ENCODE measurements at regions not wholly inside any gene's neighbourhood (a gene's known extent, or its start where the extent isn't known, plus 50 kb on each side); places are given as distances from the start of the nearest gene placed in this dataset.

GRCh38 chr4:120327276-120327675 is 260.6 kb upstream of the MAD2L1 start:
- TF ChIP-seq CTCF (optimal IDR thresholded peaks at IDR 0.05 in 1 of 3, IDR thresholded peaks at IDR 0.05 in 1 of 3, conservative IDR thresholded peaks at IDR 0.05 in 1 of 3; ENCODE audit: extremely low read depth in 1 of 3, insufficient read depth in 2 of 3, low read length in 3 of 3) (no peak), EZH2 (IDR thresholded peaks at IDR 0.05; ENCODE audit: low read length) (no peak)
